SW 1271 (cell line): ENCODE measurements at regions not wholly inside any gene's neighbourhood (a gene's known extent, or its start where the extent isn't known, plus 50 kb on each side); places are given as distances from the start of the nearest gene placed in this dataset.

Source experiments
- DNase-seq, 2 experiments: peaks; one replicate each; lab custom pipeline; 2025; lab: John Stamatoyannopoulos, UW

DNA sequence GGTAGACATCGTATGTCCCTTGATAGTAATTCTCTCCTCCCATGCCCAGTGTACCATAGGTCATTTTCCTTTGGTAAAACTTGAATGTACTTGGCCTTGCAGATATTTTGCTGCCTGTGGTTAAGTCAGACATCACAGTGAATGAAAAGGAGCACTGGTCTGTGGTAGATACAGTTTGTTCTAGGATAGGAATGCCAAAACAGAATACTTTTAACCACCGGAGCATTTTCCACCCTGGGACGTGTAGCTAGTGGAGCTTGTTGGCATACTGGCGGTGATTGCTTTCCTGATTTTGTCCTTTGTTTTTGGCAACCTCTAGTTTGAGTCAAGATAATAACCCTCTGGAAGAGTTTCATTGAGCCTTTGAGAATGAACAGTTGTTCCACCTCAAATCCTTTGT lies 92.0 kb upstream of the BMPER start:
- DNase-seq = no peak

DNA sequence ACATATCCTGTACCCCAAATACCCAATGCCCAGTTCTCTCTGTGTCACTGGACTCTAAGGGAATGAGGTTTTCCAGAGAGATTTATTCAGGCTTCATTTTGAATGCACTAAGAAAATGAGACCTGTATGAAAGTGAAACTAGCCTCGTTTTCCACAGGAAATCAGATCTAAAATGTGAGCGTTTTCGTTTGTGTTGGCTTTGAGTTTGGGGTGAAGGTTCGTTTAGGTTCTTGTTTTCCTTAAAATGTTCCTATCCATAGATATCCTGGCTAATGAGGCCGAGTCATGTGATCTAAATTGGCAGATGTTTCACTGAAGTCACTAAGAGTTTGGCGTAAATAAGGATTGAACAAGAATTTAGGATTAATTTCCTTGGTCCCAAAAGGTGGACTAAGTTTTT lies 90.9 kb upstream of the BMPER start:
- DNase-seq = no peak

- DNase-seq = no peak
Measured at GRCh38 chr7:33814936-33815335, 90.4 kb upstream of the BMPER start.

DNA sequence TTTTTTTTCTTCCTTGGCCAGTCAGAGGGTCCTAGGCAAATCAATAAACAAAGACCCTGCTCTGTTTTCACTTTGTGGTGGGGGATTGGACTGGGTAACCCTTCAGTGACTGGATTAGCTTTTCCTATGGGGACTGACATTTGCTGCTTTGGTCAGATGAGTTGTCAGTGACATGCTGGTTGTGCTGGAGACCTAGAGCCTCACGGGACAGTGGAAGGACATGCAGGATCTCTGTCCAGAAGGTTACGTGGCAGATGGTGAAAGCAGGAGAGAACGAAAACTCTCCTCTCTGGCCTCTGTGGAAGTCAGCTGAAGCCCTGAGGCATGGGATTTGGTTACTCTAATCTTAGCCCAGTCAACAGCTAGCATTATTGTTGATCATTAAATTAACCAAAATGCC lies 90.0 kb upstream of the BMPER start:
- no peak for DNase-seq

DNA sequence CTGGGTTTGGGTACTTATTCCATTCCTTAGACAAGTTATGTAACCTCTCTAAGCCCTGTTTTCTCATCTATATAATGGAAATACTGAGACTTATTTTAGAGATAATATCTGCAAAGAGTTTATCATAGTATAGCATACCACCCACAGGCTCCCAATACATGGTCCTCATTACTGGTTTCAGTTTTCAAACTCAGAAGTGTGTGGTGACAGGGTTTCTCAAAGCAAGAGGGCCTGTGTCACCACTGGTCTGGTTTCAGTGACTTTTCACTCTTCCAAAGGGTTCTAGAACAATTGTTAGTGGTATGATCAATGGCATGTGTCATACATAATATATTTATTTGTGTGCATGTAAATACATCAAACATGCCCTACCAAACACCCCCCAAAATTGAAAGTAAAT lies 89.2 kb upstream of the BMPER start:
- DNase-seq = no peak

DNA sequence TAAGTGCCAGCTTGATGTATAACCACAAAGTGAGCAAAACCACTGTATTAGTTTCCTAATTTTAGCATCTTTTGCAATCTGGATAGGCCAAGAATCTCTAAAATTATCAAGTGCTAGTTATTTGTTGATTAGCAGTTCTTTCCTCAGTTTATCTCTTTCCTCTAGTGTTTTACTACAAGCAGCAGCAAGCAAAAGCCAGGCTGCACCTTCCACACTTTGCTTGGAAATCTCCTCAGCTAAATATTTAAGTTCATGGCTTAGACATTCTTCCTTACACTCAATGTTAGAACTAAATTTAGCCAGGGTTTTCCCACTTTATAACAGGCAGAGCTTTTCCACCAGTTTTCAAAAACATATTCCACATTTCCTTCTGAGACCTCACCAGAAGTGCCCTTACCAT lies 85.7 kb upstream of the BMPER start:
- no peak for DNase-seq

DNA sequence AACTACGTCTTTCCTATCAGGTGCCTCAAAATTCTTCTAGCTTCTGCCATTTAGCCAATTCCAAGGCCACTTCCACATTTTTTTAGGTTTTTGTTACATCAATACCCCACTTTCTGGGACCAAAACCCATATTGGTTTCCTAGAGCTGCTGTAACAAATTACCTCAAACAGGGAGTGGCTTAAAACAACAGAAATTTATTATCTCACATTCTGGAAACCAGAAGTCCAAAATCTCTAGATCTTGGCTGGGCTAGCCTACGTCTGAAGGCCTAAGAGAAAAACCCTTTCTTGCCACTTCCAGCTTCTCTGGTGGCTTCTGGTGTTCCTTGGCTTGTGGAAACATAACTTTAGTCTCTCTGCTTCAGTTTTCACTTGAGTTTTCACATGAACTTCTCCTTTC lies 85.1 kb upstream of the BMPER start:
- DNase-seq = no peak

- DNase-seq = no peak
Measured at GRCh38 chr7:33821970-33822369, 83.4 kb upstream of the BMPER start.

DNA sequence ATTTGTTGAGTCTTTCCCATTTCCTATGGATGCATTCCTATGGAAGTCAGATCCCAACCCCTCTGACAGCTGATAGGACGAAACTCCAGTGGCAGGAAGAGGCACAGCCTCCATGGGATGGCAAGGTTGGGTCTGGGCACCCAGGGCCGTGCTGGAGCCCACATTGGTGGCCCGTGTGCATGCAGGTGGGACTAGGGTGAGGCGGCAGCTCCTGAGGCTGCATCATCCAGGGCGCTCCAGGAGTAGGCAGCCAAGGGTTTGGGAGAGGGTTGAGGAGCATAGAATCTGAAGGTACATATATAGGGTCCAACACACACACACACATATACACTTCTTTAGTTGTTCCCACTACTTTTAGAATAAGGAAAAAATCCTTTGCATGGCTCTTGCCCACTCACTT lies 81.4 kb upstream of the BMPER start:
- DNase-seq = no peak

DNA sequence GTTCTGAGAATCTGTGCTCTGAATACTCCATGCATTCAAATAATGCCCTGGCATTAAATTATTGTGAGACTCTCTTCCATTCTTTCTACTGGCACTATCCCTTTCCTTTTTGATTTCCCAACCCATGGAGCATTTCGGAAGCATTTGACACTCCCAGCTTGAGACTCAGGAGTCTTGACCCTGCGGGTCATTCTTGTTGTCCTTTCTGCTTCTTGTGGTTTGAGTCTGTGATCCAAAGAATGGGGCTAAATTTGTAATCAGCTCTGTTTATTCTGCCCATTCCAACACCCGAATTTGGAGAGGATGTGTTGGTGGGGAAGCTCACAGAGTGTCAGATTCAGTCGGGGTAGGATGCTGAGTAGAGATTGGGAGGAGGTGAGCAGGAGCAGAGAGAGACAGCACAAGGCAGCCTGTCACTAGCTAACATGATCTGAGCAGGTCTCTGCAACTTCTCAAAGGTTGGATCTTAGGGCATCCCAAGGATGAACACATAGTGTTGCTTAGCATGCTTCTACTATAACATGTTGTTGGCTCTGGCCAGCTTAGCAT lies 80.4 kb upstream of the BMPER start:
- no peak for DNase-seq

- no peak for DNase-seq
Measured at GRCh38 chr7:33825644-33826043, 79.7 kb upstream of the BMPER start.

DNA sequence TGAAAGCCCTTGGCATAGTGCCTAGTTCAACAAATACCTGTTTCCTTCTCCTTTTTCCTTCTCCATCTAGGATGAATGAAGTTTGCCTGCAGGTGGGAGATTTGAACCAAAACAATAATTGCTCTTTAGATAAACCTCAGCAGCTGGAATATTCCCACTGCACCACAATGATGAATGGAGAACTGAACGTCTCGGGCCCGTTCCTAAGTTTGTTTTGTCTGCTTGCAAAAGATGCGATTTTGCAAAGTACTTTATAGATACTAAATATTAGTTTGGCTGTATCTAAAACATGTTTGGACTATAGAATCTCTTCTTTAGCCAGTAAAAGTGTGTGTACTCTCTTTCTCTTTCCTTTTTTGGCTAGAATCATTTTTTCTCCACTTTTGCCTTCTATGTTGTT lies 75.8 kb upstream of the BMPER start:
- no peak for DNase-seq

DNA sequence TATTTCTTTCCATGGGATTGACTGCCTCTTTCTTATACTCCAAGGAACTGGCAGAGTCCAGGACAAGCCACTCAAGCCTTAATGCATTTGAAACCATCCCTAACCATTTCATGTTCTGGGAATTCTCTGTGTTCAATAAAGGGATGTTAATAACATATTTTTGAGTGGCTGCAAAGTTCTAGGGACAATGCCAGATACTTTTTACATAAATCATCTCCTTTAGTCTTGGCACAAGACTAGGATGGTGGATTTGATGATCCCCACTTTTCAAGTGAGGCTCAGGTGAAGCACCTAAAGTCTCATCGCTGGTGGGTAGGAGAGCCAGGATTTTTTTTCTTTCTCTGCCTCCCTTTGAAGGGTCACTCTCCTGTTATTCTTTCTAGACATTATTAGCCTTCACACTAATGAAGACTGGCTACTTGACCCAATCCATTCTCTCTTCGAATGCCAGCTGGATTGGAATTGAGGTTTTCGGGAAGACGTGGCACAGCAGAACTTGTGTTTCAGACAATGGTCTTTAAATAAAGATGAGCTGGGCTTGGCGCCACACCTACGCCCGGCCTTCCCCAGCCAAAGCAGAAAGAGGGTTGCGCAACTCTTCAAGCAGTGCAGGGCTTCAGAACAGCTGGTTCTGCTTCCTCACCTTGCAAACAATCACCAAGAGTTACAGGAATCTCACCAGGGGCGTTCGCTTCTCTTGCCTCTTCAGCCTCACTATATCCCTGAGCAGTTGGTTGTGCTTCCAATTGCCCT lies 73.8 kb upstream of the BMPER start:
- no peak for DNase-seq

DNA sequence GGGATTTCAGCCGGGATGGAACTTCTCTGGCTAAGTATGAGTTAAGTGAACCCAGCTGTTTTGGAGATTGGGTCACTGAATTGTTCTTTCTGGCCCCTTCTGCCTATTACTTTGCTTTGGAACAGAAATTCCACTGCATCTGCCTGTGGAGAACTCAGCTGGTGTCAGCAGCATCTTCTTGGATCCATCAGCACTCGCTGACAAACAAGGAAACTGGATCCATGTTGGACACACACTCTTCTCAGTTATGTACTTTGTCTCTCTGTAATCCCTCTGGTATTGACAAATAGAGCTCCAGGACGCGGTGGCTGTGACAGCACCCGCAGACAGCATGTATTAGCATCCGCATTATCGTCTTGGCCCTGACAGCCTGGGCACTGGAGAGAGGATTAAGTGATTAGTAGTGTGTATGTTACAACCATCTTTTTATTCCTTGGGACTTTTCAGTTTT lies 73.0 kb upstream of the BMPER start:
- DNase-seq = no peak

DNA sequence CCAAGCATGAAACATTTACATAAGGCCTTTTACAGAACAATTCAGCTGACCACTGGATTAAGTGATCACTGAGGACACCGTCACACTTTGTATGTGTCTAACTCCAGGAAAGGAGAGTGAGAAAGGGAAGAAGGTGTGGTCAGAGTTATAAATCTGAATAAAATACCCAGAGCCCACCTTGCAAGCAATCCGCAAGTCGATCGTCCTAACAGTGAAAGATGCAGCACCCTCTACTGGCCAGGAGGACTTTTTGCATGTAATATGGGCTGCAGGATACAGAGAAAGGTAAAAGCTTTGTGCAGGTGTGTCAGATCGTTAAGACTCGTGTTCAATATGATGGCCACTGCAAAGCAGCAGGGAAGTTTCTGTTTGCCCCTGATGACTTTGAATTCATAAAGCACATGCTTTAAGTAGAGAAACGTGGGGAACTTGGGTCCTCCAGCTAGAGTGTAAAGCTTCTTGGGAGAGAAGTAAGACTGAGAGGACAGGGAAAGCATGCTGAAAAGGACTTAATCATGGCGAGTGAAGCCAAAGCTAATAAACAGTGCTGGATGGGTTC lies 68.5 kb upstream of the BMPER start:
- no peak for DNase-seq

GRCh38 chr7:33837356-33837851 lies 67.9 kb upstream of the BMPER start:
- DNase-seq = no peak

- no peak for DNase-seq
Measured at GRCh38 chr7:33841031-33841430, 64.3 kb upstream of the BMPER start.

- no peak for DNase-seq
Measured at GRCh38 chr7:33841705-33842129, 63.6 kb upstream of the BMPER start.

DNA sequence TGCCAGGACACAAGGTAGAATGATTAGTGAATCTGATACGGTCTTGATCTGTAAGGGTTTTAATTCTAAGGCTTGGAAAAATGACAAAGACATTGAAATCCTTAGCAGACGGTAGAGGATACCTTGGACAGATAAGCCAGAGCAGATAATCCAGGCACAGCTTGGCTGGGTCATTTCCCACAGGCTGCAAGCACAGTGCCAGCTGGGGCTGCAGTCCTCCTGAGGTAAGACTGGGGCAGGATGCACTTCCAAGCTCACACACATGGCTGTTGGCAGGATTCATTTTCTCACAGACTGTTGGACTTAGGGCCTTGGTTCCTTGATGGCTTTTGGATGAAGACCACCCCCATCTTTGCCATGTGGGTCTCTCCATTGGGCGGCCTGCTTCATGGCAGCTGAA lies 63.2 kb upstream of the BMPER start:
- no peak for DNase-seq

DNA sequence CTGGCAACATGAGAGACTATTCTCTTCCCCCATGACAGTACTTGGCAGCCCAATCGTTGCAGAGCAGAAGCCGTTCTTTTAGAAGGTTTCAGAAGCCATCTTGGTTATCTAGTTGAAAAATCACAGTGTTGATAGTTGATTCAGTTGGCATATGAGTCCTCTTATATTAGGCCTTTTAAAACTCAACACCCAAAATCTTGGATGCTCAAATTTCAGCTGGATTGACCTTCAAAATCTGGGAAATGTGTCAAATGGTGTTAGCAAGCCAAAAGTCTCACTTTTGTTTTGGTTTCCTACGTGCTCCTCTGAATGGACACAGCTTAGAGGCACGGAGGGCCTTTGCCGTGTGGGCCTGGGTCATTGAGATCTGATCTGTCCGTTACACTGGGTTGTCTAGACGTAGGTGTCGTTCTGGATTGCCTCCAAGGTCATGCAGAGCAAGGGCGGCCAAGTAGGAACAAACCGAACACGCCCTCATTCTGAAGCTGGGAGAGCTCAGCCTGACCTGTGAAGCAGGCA lies 59.3 kb upstream of the BMPER start:
- DNase-seq = no peak

- no peak for DNase-seq
Measured at GRCh38 chr7:33849004-33849403, 56.3 kb upstream of the BMPER start.

GRCh38 chr7:33849971-33850559 lies 55.3 kb upstream of the BMPER start:
- no peak for DNase-seq

DNA sequence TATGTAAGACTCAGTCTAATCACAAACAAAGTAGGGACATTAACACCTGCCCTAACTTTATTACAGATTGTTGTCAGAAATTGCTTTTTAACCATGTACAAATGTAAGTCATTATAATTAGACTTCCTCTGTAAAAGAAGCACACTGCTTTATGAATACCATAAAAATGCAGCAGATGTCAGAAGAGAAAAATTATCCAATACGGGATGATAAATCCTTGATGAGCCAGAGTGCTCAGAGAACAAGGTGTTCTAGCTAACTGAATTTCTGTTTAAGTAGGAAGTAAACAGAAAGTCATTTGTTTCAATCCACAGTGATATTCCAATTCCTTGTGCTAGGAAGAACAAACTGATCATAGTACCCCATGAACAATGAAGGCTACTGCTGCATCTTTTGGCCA lies 54.6 kb upstream of the BMPER start:
- no peak for DNase-seq
